ENCODE measurements at regions not wholly inside any gene's neighbourhood (a gene's known extent, or its start where the extent isn't known, plus 50 kb on each side); places are given as distances from the start of the nearest gene placed in this dataset.
A peak's percentile ranks its signal among the peaks of the same experiment; 100 is the strongest.

DNA sequence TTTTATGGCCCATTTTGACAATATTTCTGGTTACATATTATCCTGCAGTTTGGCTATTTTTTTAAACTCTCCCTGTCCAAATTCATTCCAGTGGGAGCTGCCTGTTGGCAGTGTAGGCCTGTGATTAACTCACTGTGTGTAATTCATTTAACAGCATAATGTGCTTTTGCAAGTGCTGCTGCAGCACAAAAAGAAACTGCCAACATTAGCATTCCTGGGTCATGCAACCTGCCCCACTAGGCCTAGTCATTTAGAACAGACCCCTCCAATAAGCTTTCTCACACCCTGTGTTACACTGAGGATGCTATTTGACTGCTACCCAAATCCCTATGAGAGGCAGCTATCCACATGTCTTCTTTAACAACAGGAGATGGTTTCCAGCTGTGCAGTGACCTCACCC, 251.2 kb upstream of the UBE2E2 start:
- TF ChIP-seq NFE2L2 (conservative IDR thresholded peaks at IDR 0.05; ENCODE audit: low read length) (no peak), FOXS1 (CRISPR knock-in tag; IDR thresholded peaks at IDR 0.05) (no peak), CBX8 (IDR thresholded peaks at IDR 0.05) (no peak), FOSL2 (IDR thresholded peaks at IDR 0.05) (no peak), FOSL2 (CRISPR knock-in tag; IDR thresholded peaks at IDR 0.05) (no peak), CBX2 (IDR thresholded peaks at IDR 0.05; ENCODE audit: borderline replicate concordance, low read depth) (no peak), NR3C1 (IDR thresholded peaks at IDR 0.05) (no peak), GATA3 (IDR thresholded peaks at IDR 0.05; ENCODE audit: borderline replicate concordance) (no peak), HOXA7 (CRISPR knock-in tag; IDR thresholded peaks at IDR 0.05) (no peak), EP300 (IDR thresholded peaks at IDR 0.05) (no peak), SMC3 (IDR thresholded peaks at IDR 0.05) (no peak), RAD21 (conservative IDR thresholded peaks at IDR 0.05 in 1 of 2, IDR thresholded peaks at IDR 0.05 in 1 of 2) (no peak), TP53 (CRISPR knock-in tag; IDR thresholded peaks at IDR 0.05) (no peak)
- no peaks in the 10 kb centered on the region for H3K9me3 ChIP-seq
- H3K4me3 ChIP-seq: no peak overlapping the region
- CTCF ChIA-PET: interaction anchor here (0.6 to 1.7 kb wide), 4 partner anchors 9 to 842 kb away, joined by 3 to 9 read pairs (median 4); no protein-coding TSS in a partner anchor
- no peak for DNase-seq (ENCODE audit: low read depth in 1 of 2, low spot score in 1 of 2)
- no peak for FAIRE-seq
- POLR2A ChIA-PET: no interaction called here
- no peak for ATAC-seq
- no peaks in the 10 kb centered on the region for H3K4me1 ChIP-seq
- no peak overlapping the region for H3K4me2 ChIP-seq
- H3K27ac ChIP-seq: no peak overlapping the region

GRCh38 chr3:22952860-22953259, 250.3 kb upstream of the UBE2E2 start:
- no peak for FAIRE-seq
- TF ChIP-seq PHF8 (IDR thresholded peaks at IDR 0.05; ENCODE audit: borderline replicate concordance, low read depth): no peak
- TF ChIP-seq ATOH8 (CRISPR knock-in tag; IDR thresholded peaks at IDR 0.05; ENCODE audit: low read depth): no peak
- no peak for TF ChIP-seq USF2 (IDR thresholded peaks at IDR 0.05)
- no peak for TF ChIP-seq JUN (IDR thresholded peaks at IDR 0.05)
- TF ChIP-seq BCL3 (IDR thresholded peaks at IDR 0.05): no peak
- no peak for TF ChIP-seq FOSB (CRISPR knock-in tag; IDR thresholded peaks at IDR 0.05)
- no peak for TF ChIP-seq HDAC2 (IDR thresholded peaks at IDR 0.05)
- no peak for TF ChIP-seq KDM5A (IDR thresholded peaks at IDR 0.05)
- TF ChIP-seq FOSL2 (IDR thresholded peaks at IDR 0.05): no peak
- no peak for TF ChIP-seq FOSL2 (CRISPR knock-in tag; IDR thresholded peaks at IDR 0.05)
- Histone ChIP-seq H3K27ac (no peak overlapping the region), H3K9me3 (no peaks in the 10 kb centered on the region), H3K4me3 (no peak overlapping the region), H3K4me2 (no peak overlapping the region), H3K4me1 (no peaks in the 10 kb centered on the region)
- no peak for ATAC-seq
- WGBS (ENCODE audit: missing lambda C conversion rate): 24% methylated on average over 3 of the region's 3 CpGs
- no peak for DNase-seq (ENCODE audit: low read depth in 1 of 2, low spot score in 1 of 2)
- ChIA-PET POLR2A (no interaction called here), CTCF (interaction anchor here (0.7 kb wide), 1 partner anchor 10 kb away, joined by 4 read pairs; no protein-coding TSS in a partner anchor)

DNA sequence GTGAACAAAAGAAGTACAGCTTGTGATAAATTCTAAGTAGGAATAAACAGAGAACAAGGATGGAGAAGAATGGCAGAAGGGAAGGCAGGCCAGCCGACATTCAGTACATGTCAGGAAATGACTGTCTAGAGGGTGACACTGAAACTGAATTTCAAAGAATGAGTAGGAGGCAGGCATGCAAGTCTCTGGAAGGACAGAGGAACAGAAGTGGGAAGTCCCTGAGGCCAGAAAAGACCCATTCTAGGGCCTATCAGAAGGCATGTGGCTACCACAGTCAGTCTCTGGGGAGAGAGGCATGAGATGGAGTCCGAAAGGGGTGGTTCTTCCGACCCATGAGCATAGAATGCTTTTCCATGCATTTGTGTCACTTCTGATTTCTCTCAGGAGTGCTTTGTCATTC, 243.5 kb upstream of the UBE2E2 start:
- Histone ChIP-seq H3K9me3 (no peaks in the 10 kb centered on the region), H3K4me3 (no peak overlapping the region), H3K4me2 (no peak overlapping the region), H3K27ac (no peak overlapping the region), H3K4me1 (no peaks in the 10 kb centered on the region)
- DNase-seq (ENCODE audit: low read depth in 1 of 2, low spot score in 1 of 2) (no peak), ATAC-seq (peak in 1 of 2 experiments; percentile 22; a peak in 1 of 6 replicates), FAIRE-seq (no peak)
- CTCF ChIA-PET: interaction anchor here (1.2 kb wide), 1 partner anchor 12 kb away, joined by 3 read pairs; no protein-coding TSS in a partner anchor
- 35% methylated on average over 3 of the region's 3 CpGs for WGBS (ENCODE audit: missing lambda C conversion rate)
- TF ChIP-seq BHLHE40 (IDR thresholded peaks at IDR 0.05; ENCODE audit: low read depth, low read length): no peak
- no peak for TF ChIP-seq CBX8 (IDR thresholded peaks at IDR 0.05)
- no peak for TF ChIP-seq TFCP2L1 (CRISPR knock-in tag; IDR thresholded peaks at IDR 0.05)
- POLR2A ChIA-PET: no interaction called here
